ENCODE measurements at regions not wholly inside any gene's neighbourhood (a gene's known extent, or its start where the extent isn't known, plus 50 kb on each side); places are given as distances from the start of the nearest gene placed in this dataset.

GRCh38 chr15:59953392-59953883 lies 50.7 kb upstream of the FOXB1 start:
- in situ Hi-C loops (cut with MboI; ENCODE audit: low sequenced_read_pairs), result no loop called here

- in situ Hi-C loops (cut with MboI; ENCODE audit: low sequenced_read_pairs), result no loop called here
Measured at GRCh38 chr15:59952960-59953359, 51.2 kb upstream of the FOXB1 start.

- in situ Hi-C loops (cut with MboI; ENCODE audit: low sequenced_read_pairs), result no loop called here
Measured at GRCh38 chr15:59950603-59951388, 53.3 kb upstream of the FOXB1 start.

GRCh38 chr15:59948924-59949613 lies 55.0 kb upstream of the FOXB1 start:
- in situ Hi-C loops (cut with MboI; ENCODE audit: low sequenced_read_pairs), result no loop called here

GRCh38 chr15:59946084-59946483 lies 58.0 kb upstream of the FOXB1 start:
- in situ Hi-C loops (cut with MboI; ENCODE audit: low sequenced_read_pairs), result no loop called here

- in situ Hi-C loops (cut with MboI; ENCODE audit: low sequenced_read_pairs), result no loop called here
Measured at GRCh38 chr15:59945036-59945435, 59.1 kb upstream of the FOXB1 start.

GRCh38 chr15:59941612-59942011 lies 62.5 kb upstream of the FOXB1 start:
- in situ Hi-C loops (cut with MboI; ENCODE audit: low sequenced_read_pairs), result no loop called here

- in situ Hi-C loops (cut with MboI; ENCODE audit: low sequenced_read_pairs), result no loop called here
Measured at GRCh38 chr15:59940928-59941327, 63.2 kb upstream of the FOXB1 start.

GRCh38 chr15:59940456-59940855 lies 63.7 kb upstream of the FOXB1 start:
- in situ Hi-C loops (cut with MboI; ENCODE audit: low sequenced_read_pairs), result no loop called here

- in situ Hi-C loops (cut with MboI; ENCODE audit: low sequenced_read_pairs), result no loop called here
Measured at GRCh38 chr15:59936741-59937140, 67.4 kb upstream of the FOXB1 start.

GRCh38 chr15:59933607-59934006 lies 70.5 kb upstream of the FOXB1 start:
- in situ Hi-C loops (cut with MboI; ENCODE audit: low sequenced_read_pairs), result no loop called here

- in situ Hi-C loops (cut with MboI; ENCODE audit: low sequenced_read_pairs), result no loop called here
Measured at GRCh38 chr15:59931646-59932261, 72.4 kb upstream of the FOXB1 start.

- in situ Hi-C loops (cut with MboI; ENCODE audit: low sequenced_read_pairs), result loop anchor here (25.0 kb wide), 1 partner anchor 262 kb away; no protein-coding TSS in a partner anchor
Measured at GRCh38 chr15:59924812-59925522, 79.1 kb upstream of the FOXB1 start.

- in situ Hi-C loops (cut with MboI; ENCODE audit: low sequenced_read_pairs), result loop anchor here (25.0 kb wide), 1 partner anchor 263 kb away; no protein-coding TSS in a partner anchor
Measured at GRCh38 chr15:59924096-59924495, 80.0 kb upstream of the FOXB1 start.

- in situ Hi-C loops (cut with MboI; ENCODE audit: low sequenced_read_pairs), result loop anchor here (25.0 kb wide), 1 partner anchor 264 kb away; no protein-coding TSS in a partner anchor
Measured at GRCh38 chr15:59923508-59923907, 80.6 kb upstream of the FOXB1 start.

GRCh38 chr15:59918994-59919951 lies 84.8 kb upstream of the FOXB1 start:
- in situ Hi-C loops (cut with MboI; ENCODE audit: low sequenced_read_pairs), result loop anchor here (25.0 kb wide), 1 partner anchor 268 kb away; no protein-coding TSS in a partner anchor

- in situ Hi-C loops (cut with MboI; ENCODE audit: low sequenced_read_pairs), result loop anchor here (25.0 kb wide), 1 partner anchor 270 kb away; no protein-coding TSS in a partner anchor
Measured at GRCh38 chr15:59917504-59918157, 86.5 kb upstream of the FOXB1 start.

GRCh38 chr15:59906046-59906445 lies 98.1 kb upstream of the FOXB1 start:
- in situ Hi-C loops (cut with MboI; ENCODE audit: low sequenced_read_pairs), result loop anchor here (25.0 kb wide), 1 partner anchor 281 kb away; no protein-coding TSS in a partner anchor

GRCh38 chr15:59905176-59905575 lies 98.9 kb upstream of the FOXB1 start:
- in situ Hi-C loops (cut with MboI; ENCODE audit: low sequenced_read_pairs), result loop anchor here (25.0 kb wide), 1 partner anchor 282 kb away; no protein-coding TSS in a partner anchor

Measured in HL-60/S4 treated with phorbol 12-myristate 13-acetate at 8.2 ng/mL for 4 days and 3 days (cell line).